ENCODE measurements at regions not wholly inside any gene's neighbourhood (a gene's known extent, or its start where the extent isn't known, plus 50 kb on each side); places are given as distances from the start of the nearest gene placed in this dataset.

DNA sequence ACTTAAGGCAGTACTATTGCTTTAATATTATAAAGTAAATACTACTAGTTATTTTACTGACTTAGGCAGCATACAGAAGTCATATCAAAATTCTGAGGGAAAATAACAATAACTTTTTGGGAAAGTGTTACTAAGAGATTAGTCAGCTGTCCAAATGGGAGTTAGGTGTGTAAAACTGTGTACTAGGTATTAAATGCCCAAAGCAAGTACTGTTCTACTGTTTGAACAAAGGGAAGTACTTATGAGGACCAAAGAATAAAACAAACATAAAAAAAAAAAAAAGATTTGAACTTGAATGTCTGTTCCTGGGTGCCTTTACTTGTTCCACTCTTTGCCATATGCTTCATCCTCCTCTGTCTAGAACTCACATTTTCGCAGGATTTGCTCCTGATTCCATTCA is 174.4 kb downstream of the MSL3 start:
- TF ChIP-seq CTCF (IDR thresholded peaks at IDR 0.05; ENCODE audit: extremely low read depth in 1 of 2, insufficient read depth in 1 of 2, low read depth in 1 of 2, low read length in 2 of 2), result no peak
- no peak for TF ChIP-seq POLR2AphosphoS5 (IDR thresholded peaks at IDR 0.05; ENCODE audit: insufficient read depth, low read depth, low read length)
- TF ChIP-seq POLR2A (IDR thresholded peaks at IDR 0.05; ENCODE audit: low read depth, low read length), result no peak
- no peak for TF ChIP-seq FOS (IDR thresholded peaks at IDR 0.05; ENCODE audit: borderline replicate concordance, insufficient read depth, low read length)
- TF ChIP-seq EZH2 (IDR thresholded peaks at IDR 0.05; ENCODE audit: borderline replicate concordance, low read depth, low read length, severe bottlenecking), result no peak
- no peak for TF ChIP-seq GATA2 (IDR thresholded peaks at IDR 0.05; ENCODE audit: insufficient read depth, insufficient read length, low read depth, low read length)
- TF ChIP-seq, protein P1, sequence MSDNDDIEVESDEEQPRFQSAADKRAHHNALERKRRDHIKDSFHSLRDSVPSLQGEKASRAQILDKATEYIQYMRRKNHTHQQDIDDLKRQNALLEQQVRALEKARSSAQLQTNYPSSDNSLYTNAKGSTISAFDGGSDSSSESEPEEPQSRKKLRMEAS (IDR thresholded peaks at IDR 0.05; ENCODE audit: insufficient read depth, insufficient read length), result no peak
